Neuronal stem cell (in vitro differentiated cells): ENCODE measurements at regions not wholly inside any gene's neighbourhood (a gene's known extent, or its start where the extent isn't known, plus 50 kb on each side); places are given as distances from the start of the nearest gene placed in this dataset.

Experiments
- DNase-seq: peaks from one replicate; pipeline ENCODE4 v3.0.0-alpha.2; 2013; ENCODE audit warnings: low spot score
- H2AFZ ChIP-seq: one replicate; pipeline ENCODE4 v1.6.1; 2013; ENCODE audit warnings: mild to moderate bottlenecking, low read length, inconsistent platforms
- H2AK5ac ChIP-seq: 2 replicates; pipeline ENCODE4 v1.6.1; 2013; ENCODE audit warnings: low read depth, mild to moderate bottlenecking, inconsistent platforms, low read length, moderate library complexity, mixed read lengths
- H2BK120ac ChIP-seq: 2 replicates; pipeline ENCODE4 v1.6.1; 2013; ENCODE audit warnings: low read depth, mild to moderate bottlenecking, inconsistent platforms, low read length, moderate library complexity, mixed read lengths
- H2BK12ac ChIP-seq: one replicate; pipeline ENCODE4 v1.6.1; 2013; ENCODE audit warnings: low read length, inconsistent platforms
- H2BK15ac ChIP-seq: 2 replicates; pipeline ENCODE4 v1.6.1; 2013; ENCODE audit warnings: mild to moderate bottlenecking, low read length, inconsistent platforms, mixed read lengths
- H2BK5ac ChIP-seq: one replicate; pipeline ENCODE4 v1.6.1; 2013; ENCODE audit warnings: inconsistent platforms, mild to moderate bottlenecking, low read length, moderate library complexity
- H3K14ac ChIP-seq: one replicate; pipeline ENCODE4 v1.6.1; 2013; ENCODE audit warnings: low read length, inconsistent platforms
- H3K18ac ChIP-seq: 2 replicates; pipeline ENCODE4 v1.6.1; 2013; ENCODE audit warnings: low read length, inconsistent platforms
- H3K23ac ChIP-seq: 2 replicates; pipeline ENCODE4 v1.6.1; 2013; ENCODE audit warnings: low read depth, mild to moderate bottlenecking, mixed read lengths, low read length, inconsistent platforms; ENCODE audit not compliant: poor library complexity
- H3K27ac ChIP-seq: replicated peaks from 3 replicates; pipeline ENCODE4 v1.5.1; 2013; ENCODE audit warnings: low read length, inconsistent platforms
- H3K27me3 ChIP-seq, 3 experiments: 2 replicates each; pipeline ENCODE4 v1.6.1; 2013; ENCODE audit warnings: low read length in 3 of 3, mild to moderate bottlenecking in 2 of 3, inconsistent platforms in 1 of 3, low read depth in 1 of 3, mixed read lengths in 1 of 3, moderate library complexity in 1 of 3; ENCODE audit not compliant: control insufficient read depth in 3 of 3, insufficient read depth in 3 of 3
- H3K36me3 ChIP-seq, 2 donors: replicated peaks in 1 of 2; 2 replicates each; pipeline ENCODE4 v1.6.1; 2013; ENCODE audit warnings: low read length in 2 of 2; ENCODE audit not compliant: control insufficient read depth in 2 of 2, insufficient read depth in 2 of 2
- H3K4ac ChIP-seq: 2 replicates; pipeline ENCODE4 v1.6.1; 2013; ENCODE audit warnings: inconsistent platforms, mild to moderate bottlenecking, low read length, moderate library complexity
- H3K4me1 ChIP-seq, 2 donors: 1 replicate in 1 of 2; 2 replicates in 1 of 2; pipeline ENCODE4 v1.6.1; 2013; ENCODE audit warnings: low read length in 2 of 2, low read depth in 1 of 2; ENCODE audit not compliant: control insufficient read depth in 2 of 2, insufficient read depth in 1 of 2
- H3K4me2 ChIP-seq: one replicate; pipeline ENCODE4 v1.6.1; 2013; ENCODE audit warnings: mild to moderate bottlenecking, low read length, inconsistent platforms; ENCODE audit not compliant: insufficient read depth, poor library complexity, severe bottlenecking
- H3K4me3 ChIP-seq, 2 donors: 2 replicates each; pipeline ENCODE4 v1.5.1; 2013; ENCODE audit warnings: low read length in 2 of 2, mild to moderate bottlenecking in 2 of 2, inconsistent platforms in 1 of 2, moderate library complexity in 1 of 2
- H3K79me1 ChIP-seq: one replicate; pipeline ENCODE4 v1.6.1; 2013; ENCODE audit warnings: low read depth, mild to moderate bottlenecking, inconsistent platforms, low read length, moderate library complexity
- H3K9ac ChIP-seq: one replicate; pipeline ENCODE4 v1.6.1; 2013; ENCODE audit warnings: mild to moderate bottlenecking, low read depth, low read length, inconsistent platforms; ENCODE audit not compliant: poor library complexity
- H3K9me3 ChIP-seq, 2 donors: replicated peaks in 1 of 2; 2 replicates each; pipeline versions ENCODE3 to v1.6.1; 2013; ENCODE audit warnings: low read length in 2 of 2, mild to moderate bottlenecking in 2 of 2, inconsistent platforms in 1 of 2, low read depth in 1 of 2, mixed read lengths in 1 of 2, moderate library complexity in 1 of 2; ENCODE audit not compliant: control insufficient read depth in 2 of 2, insufficient read depth in 1 of 2
- H4K8ac ChIP-seq: one replicate; pipeline ENCODE4 v1.6.1; 2013; ENCODE audit warnings: low read depth, mild to moderate bottlenecking, inconsistent platforms, low read length, moderate library complexity
- H4K91ac ChIP-seq: one replicate; pipeline ENCODE4 v1.6.1; 2013; ENCODE audit warnings: low read length, low read depth, mild to moderate bottlenecking, inconsistent platforms; ENCODE audit not compliant: poor library complexity
- WGBS, 2 donors: extraction: QIAGEN DNeasy Blood & Tissue Kit; methylation state at CpG; one replicate each; pipeline ENCODE4 v1.1.7; 2013; ENCODE audit warnings: missing lambda C conversion rate in 2 of 2, mixed read lengths in 1 of 2; ENCODE audit not compliant: insufficient read length in 2 of 2, insufficient replicate concordance in 1 of 2; ENCODE audit errors: extremely low coverage in 2 of 2; 5-methylcytosine and 5-hydroxymethylcytosine counted together

DNA sequence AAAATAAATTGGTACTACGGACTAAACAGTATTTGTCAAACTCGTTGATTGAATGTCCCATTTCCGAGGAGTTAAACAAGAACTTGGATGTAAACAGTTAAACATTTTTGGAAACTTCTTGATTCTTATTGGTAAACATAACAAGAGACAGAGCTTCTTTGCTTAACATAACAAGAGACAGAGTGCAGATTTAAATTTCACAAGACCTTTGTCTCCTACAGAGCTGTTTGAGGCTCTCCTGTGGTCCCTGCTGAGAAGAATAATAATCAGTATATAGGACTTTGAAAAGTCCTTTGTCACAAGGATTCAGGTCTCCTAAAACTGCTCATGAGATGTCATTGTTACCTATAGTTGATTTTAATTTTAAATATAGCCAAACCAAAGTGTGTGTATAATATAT lies 170.6 kb upstream of the C21orf91 start:
- Histone ChIP-seq H3K27me3 (no peaks in the 10 kb centered on the region), H3K4me3 (no peak overlapping the region), H4K8ac (no peak overlapping the region)

DNA sequence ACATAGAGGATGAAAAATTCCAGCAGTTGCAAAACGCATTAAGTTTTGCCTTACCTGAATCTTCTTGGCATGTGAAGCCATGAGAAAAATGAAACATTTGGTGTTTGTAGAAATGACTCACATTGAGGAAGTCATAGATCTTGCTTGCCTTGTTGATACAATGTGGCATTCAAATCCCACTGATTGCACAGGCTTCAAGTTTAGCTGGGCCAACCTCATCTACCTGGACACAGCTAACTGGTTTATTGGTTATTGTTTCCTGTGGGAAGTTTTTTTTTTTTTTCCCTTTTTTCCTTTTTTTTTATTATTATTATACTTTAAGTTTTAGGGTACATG lies 168.9 kb upstream of the C21orf91 start:
- Histone ChIP-seq H3K4me2 (no peak overlapping the region), H3K4me3 (no peak overlapping the region), H3K4ac (no peak overlapping the region), H3K27me3 (no peaks in the 10 kb centered on the region), H2BK12ac (no peak overlapping the region), H3K23ac (no peak overlapping the region), H3K36me3 (no peaks in the 10 kb centered on the region), H4K8ac (no peak overlapping the region), H3K9me3 (no peaks in the 10 kb centered on the region), H3K9ac (no peak overlapping the region), H3K14ac (no peak overlapping the region), H2BK5ac (no peak overlapping the region), H2BK120ac (no peak overlapping the region), H3K79me1 (no peaks in the 10 kb centered on the region), H3K4me1 (peaks cover 0 to 2% of the 10 kb centered on the region in 2 donors), H3K27ac (no peak overlapping the region), H2BK15ac (no peak overlapping the region), H2AK5ac (no peak overlapping the region), H3K18ac (no peak overlapping the region), H4K91ac (no peak overlapping the region), H2AFZ (no peak overlapping the region)
- WGBS, 2 donors: no CpG with 5 or more reads among the region's 1 CpG
- DNase-seq: no peak

More for the DNA sequence above, 170.6 kb upstream of the C21orf91 start:
- H2BK120ac ChIP-seq: no peak overlapping the region
- no peak for DNase-seq
- H3K4me1 ChIP-seq: peaks cover 0 to 2% of the 10 kb centered on the region in 2 donors
- no peaks in the 10 kb centered on the region for H3K79me1 ChIP-seq
- no peak overlapping the region for H3K4ac ChIP-seq
- H2AK5ac ChIP-seq: no peak overlapping the region
- H3K14ac ChIP-seq: no peak overlapping the region
- no peak overlapping the region for H2BK5ac ChIP-seq
- H4K91ac ChIP-seq: no peak overlapping the region
- H3K4me2 ChIP-seq: no peak overlapping the region
- H2BK12ac ChIP-seq: no peak overlapping the region
- no peak overlapping the region for H3K18ac ChIP-seq
- no peak overlapping the region for H3K23ac ChIP-seq
- H3K9me3 ChIP-seq: no peaks in the 10 kb centered on the region
- H3K36me3 ChIP-seq: no peaks in the 10 kb centered on the region
- H2BK15ac ChIP-seq: no peak overlapping the region
- whole genome bisulfite sequencing, 2 donors: no CpG with 5 or more reads among the region's 3 CpGs
- H2AFZ ChIP-seq: no peak overlapping the region
- H3K27ac ChIP-seq: no peak overlapping the region
- H3K9ac ChIP-seq: no peak overlapping the region

DNA sequence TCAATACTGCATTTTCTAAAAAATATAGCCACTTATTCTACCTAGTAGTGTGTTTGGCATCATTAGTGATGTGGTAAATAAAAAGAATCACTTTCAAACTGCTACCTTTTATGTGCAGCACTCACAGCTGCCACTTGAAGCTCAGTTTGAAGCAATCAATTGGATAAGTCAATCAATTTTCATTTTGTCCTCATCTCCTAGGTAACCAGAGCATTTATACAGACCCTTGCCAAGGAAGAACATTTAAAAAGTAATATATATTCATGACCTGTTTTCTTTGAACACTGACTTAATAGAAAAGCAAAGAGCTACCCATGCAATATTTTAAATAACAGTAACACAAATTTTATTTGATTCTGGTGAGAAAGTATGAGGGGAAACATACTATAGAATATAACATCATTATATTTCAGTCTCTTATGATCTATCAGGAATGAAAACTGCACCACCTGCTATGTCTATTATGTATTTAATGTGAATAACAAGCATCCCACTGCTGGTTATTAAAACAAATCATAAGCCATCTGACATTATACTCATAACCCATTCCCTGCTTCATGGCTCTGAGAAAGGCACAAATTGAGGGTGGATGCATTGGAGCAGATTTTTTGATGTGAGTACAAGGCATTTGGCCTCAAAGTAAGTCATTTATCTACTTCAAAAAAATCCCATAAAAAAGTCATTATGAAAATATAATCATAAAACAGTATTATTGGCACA lies 168.4 kb upstream of the C21orf91 start:
- Histone ChIP-seq H3K9ac (no peak overlapping the region), H3K4me2 (no peak overlapping the region), H3K79me1 (no peaks in the 10 kb centered on the region), H3K4me1 (peaks cover 0 to 2% of the 10 kb centered on the region in 2 donors), H2BK120ac (no peak overlapping the region), H3K27me3 (no peaks in the 10 kb centered on the region), H3K4me3 (no peak overlapping the region), H3K27ac (no peak overlapping the region), H3K14ac (no peak overlapping the region), H4K8ac (no peak overlapping the region), H2AK5ac (no peak overlapping the region), H2BK15ac (no peak overlapping the region), H2BK5ac (no peak overlapping the region), H4K91ac (no peak overlapping the region), H3K9me3 (no peaks in the 10 kb centered on the region), H3K36me3 (no peaks in the 10 kb centered on the region), H3K4ac (no peak overlapping the region), H3K23ac (no peak overlapping the region), H2AFZ (no peak overlapping the region), H2BK12ac (no peak overlapping the region), H3K18ac (no peak overlapping the region)
- no peak for DNase-seq

DNA sequence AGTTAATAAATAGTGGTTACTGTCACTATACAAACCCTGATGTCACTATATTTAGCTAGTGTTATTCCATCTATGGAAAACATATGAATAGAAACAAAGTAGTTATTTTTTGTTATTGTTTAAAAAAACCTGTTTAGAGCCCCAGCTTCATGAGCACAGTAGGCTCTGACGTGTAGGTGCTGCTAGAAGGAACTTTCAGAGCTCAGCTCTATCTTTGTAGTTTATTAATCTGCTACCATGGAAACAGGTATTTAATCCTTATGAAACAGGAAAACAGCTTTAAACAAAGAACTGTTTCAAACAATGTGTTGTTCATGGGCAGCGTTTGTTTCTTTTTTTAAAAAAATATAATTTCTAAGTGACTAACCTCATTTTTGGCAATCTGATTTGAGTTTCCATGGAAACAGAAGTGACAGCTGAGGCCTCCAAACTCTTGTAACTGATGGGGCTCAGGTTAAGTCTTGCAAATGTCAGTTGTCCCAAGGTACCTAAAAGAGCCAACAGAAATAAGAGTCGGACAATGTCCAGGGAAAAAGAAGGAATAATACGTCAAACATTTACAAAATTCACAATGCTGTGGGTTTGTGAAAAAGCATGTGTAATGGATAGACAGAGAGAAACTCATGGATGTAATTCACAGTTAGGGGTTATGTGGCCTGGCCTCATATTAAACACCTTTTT lies 162.0 kb upstream of the C21orf91 start:
- no peak overlapping the region for H2BK5ac ChIP-seq
- H3K36me3 ChIP-seq: no peaks in the 10 kb centered on the region
- H3K79me1 ChIP-seq: no peaks in the 10 kb centered on the region
- H3K4me3 ChIP-seq: no peak overlapping the region
- no peak for DNase-seq
- no peak overlapping the region for H2AK5ac ChIP-seq
- H3K23ac ChIP-seq: no peak overlapping the region
- no peak overlapping the region for H2BK120ac ChIP-seq
- H4K8ac ChIP-seq: no peak overlapping the region
- no peaks in the 10 kb centered on the region for H3K9me3 ChIP-seq
- no peak overlapping the region for H3K4me2 ChIP-seq
- WGBS, 2 donors: no CpG with 5 or more reads among the region's 4 CpGs
- H2BK12ac ChIP-seq: no peak overlapping the region
- no peak overlapping the region for H3K9ac ChIP-seq
- H2AFZ ChIP-seq: no peak overlapping the region
- H3K18ac ChIP-seq: no peak overlapping the region
- H3K27me3 ChIP-seq: no peaks in the 10 kb centered on the region
- H3K4me1 ChIP-seq: peaks cover 2 to 4% of the 10 kb centered on the region in 2 donors
- no peak overlapping the region for H4K91ac ChIP-seq
- H3K14ac ChIP-seq: no peak overlapping the region
- no peak overlapping the region for H3K4ac ChIP-seq
- H2BK15ac ChIP-seq: no peak overlapping the region
- no peak overlapping the region for H3K27ac ChIP-seq
